ENCODE measurements at regions not wholly inside any gene's neighbourhood (a gene's known extent, or its start where the extent isn't known, plus 50 kb on each side); places are given as distances from the start of the nearest gene placed in this dataset.
"Not testable (repeated sequence)": the region's sequence is repeated elsewhere in the genome, so short reads cannot be mapped to it uniquely, and the experiment has no call there.

- Mint-ChIP-seq H3K4me3 (no peak overlapping the region), H3K27ac (no peak overlapping the region), H3K27me3 (peaks cover 6% of the 10 kb centered on the region), H3K4me1 (no peaks in the 10 kb centered on the region), H3K36me3 (ENCODE audit: low read depth) (no peaks in the 10 kb centered on the region), H3K9me3 (no peaks in the 10 kb centered on the region)
- no peak for ATAC-seq (replicated peaks)
Measured at GRCh38 chr1:10880063-10880462, 83.6 kb upstream of the CASZ1 start.

- no peaks in the 10 kb centered on the region for H3K36me3 Mint-ChIP-seq (ENCODE audit: low read depth)
- no peak for ATAC-seq (replicated peaks)
- H3K27ac Mint-ChIP-seq, result no peak overlapping the region
- no peak overlapping the region for H3K4me3 Mint-ChIP-seq
- H3K9me3 Mint-ChIP-seq, result no peaks in the 10 kb centered on the region
- peaks cover 6% of the 10 kb centered on the region for H3K27me3 Mint-ChIP-seq
- no peaks in the 10 kb centered on the region for H3K4me1 Mint-ChIP-seq
Measured at GRCh38 chr1:10881046-10881445, 84.6 kb upstream of the CASZ1 start.

- Mint-ChIP-seq H3K9me3 (no peaks in the 10 kb centered on the region), H3K4me1 (no peaks in the 10 kb centered on the region), H3K4me3 (no peak overlapping the region), H3K27ac (no peak overlapping the region), H3K36me3 (ENCODE audit: low read depth) (no peaks in the 10 kb centered on the region), H3K27me3 (peaks cover 9% of the 10 kb centered on the region)
- ATAC-seq (replicated peaks), result no peak
Measured at GRCh38 chr1:10882069-10882468, 85.6 kb upstream of the CASZ1 start.

- not testable (repeated sequence) for ATAC-seq (replicated peaks); H3K9me3 Mint-ChIP-seq; H3K27ac Mint-ChIP-seq; H3K36me3 Mint-ChIP-seq (ENCODE audit: low read depth); H3K4me3 Mint-ChIP-seq; H3K4me1 Mint-ChIP-seq
- peaks cover 30% of the 10 kb centered on the region for H3K27me3 Mint-ChIP-seq
Measured at GRCh38 chr1:10887032-10887431, 90.6 kb upstream of the CASZ1 start.

GRCh38 chr1:10888291-10888690 is 91.8 kb upstream of the CASZ1 start:
- H3K4me1 Mint-ChIP-seq, result no peaks in the 10 kb centered on the region
- peaks cover 35% of the 10 kb centered on the region for H3K27me3 Mint-ChIP-seq
- H3K4me3 Mint-ChIP-seq, result no peak overlapping the region
- H3K9me3 Mint-ChIP-seq, result no peaks in the 10 kb centered on the region
- no peak overlapping the region for H3K27ac Mint-ChIP-seq
- no peaks in the 10 kb centered on the region for H3K36me3 Mint-ChIP-seq (ENCODE audit: low read depth)
- ATAC-seq (replicated peaks), result no peak

GRCh38 chr1:10888791-10889649 is 92.6 kb upstream of the CASZ1 start:
- no peak overlapping the region for H3K27ac Mint-ChIP-seq
- H3K4me1 Mint-ChIP-seq, result no peaks in the 10 kb centered on the region
- ATAC-seq (replicated peaks), result no peak
- H3K9me3 Mint-ChIP-seq, result no peaks in the 10 kb centered on the region
- H3K36me3 Mint-ChIP-seq (ENCODE audit: low read depth), result no peaks in the 10 kb centered on the region
- H3K4me3 Mint-ChIP-seq, result no peak overlapping the region
- peaks cover 35% of the 10 kb centered on the region for H3K27me3 Mint-ChIP-seq

GRCh38 chr1:10889650-10890353 is 93.4 kb upstream of the CASZ1 start:
- no peak for ATAC-seq (replicated peaks)
- Mint-ChIP-seq H3K27me3 (peaks cover 35% of the 10 kb centered on the region), H3K4me1 (no peaks in the 10 kb centered on the region), H3K36me3 (ENCODE audit: low read depth) (no peaks in the 10 kb centered on the region), H3K9me3 (no peaks in the 10 kb centered on the region), H3K27ac (no peak overlapping the region), H3K4me3 (no peak overlapping the region)

- Mint-ChIP-seq H3K27ac (no peak overlapping the region), H3K4me3 (no peak overlapping the region)
Measured at GRCh38 chr1:10890491-10891071, 94.1 kb upstream of the CASZ1 start.

GRCh38 chr1:10891091-10891490 is 94.6 kb upstream of the CASZ1 start:
- no peak overlapping the region for H3K27ac Mint-ChIP-seq
- H3K9me3 Mint-ChIP-seq, result no peaks in the 10 kb centered on the region
- no peaks in the 10 kb centered on the region for H3K36me3 Mint-ChIP-seq (ENCODE audit: low read depth)
- no peaks in the 10 kb centered on the region for H3K4me1 Mint-ChIP-seq
- peaks cover 35% of the 10 kb centered on the region for H3K27me3 Mint-ChIP-seq
- ATAC-seq (replicated peaks), result no peak
- H3K4me3 Mint-ChIP-seq, result no peak overlapping the region

More at GRCh38 chr1:10890491-10891071, 94.1 kb upstream of the CASZ1 start:
- no peaks in the 10 kb centered on the region for H3K36me3 Mint-ChIP-seq (ENCODE audit: low read depth)
- H3K27me3 Mint-ChIP-seq, result peaks cover 35% of the 10 kb centered on the region
- no peaks in the 10 kb centered on the region for H3K4me1 Mint-ChIP-seq
- no peak for ATAC-seq (replicated peaks)
- no peaks in the 10 kb centered on the region for H3K9me3 Mint-ChIP-seq

GRCh38 chr1:10892138-10893065 is 96.0 kb upstream of the CASZ1 start:
- Mint-ChIP-seq H3K4me3 (no peak overlapping the region), H3K4me1 (no peaks in the 10 kb centered on the region), H3K9me3 (no peaks in the 10 kb centered on the region), H3K36me3 (ENCODE audit: low read depth) (no peaks in the 10 kb centered on the region), H3K27me3 (peaks cover 31% of the 10 kb centered on the region), H3K27ac (no peak overlapping the region)
- no peak for ATAC-seq (replicated peaks)

GRCh38 chr1:10895621-10896020 is 99.2 kb upstream of the CASZ1 start:
- Mint-ChIP-seq H3K4me3 (no peak overlapping the region), H3K4me1 (no peaks in the 10 kb centered on the region), H3K9me3 (no peaks in the 10 kb centered on the region), H3K36me3 (ENCODE audit: low read depth) (no peaks in the 10 kb centered on the region), H3K27me3 (peaks cover 21% of the 10 kb centered on the region), H3K27ac (no peak overlapping the region)
- no peak for ATAC-seq (replicated peaks)

- Mint-ChIP-seq H3K4me3 (no peak overlapping the region), H3K36me3 (ENCODE audit: low read depth) (no peaks in the 10 kb centered on the region), H3K27me3 (peaks cover 12% of the 10 kb centered on the region), H3K4me1 (no peaks in the 10 kb centered on the region), H3K27ac (no peak overlapping the region), H3K9me3 (no peaks in the 10 kb centered on the region)
- ATAC-seq (replicated peaks), result no peak
Measured at GRCh38 chr1:10896673-10897072, 100.2 kb upstream of the CASZ1 start.

GRCh38 chr1:10897321-10897980 is 101.0 kb upstream of the CASZ1 start:
- H3K27ac Mint-ChIP-seq, result no peak overlapping the region
- H3K4me3 Mint-ChIP-seq, result no peak overlapping the region
- no peaks in the 10 kb centered on the region for H3K4me1 Mint-ChIP-seq
- no peak for ATAC-seq (replicated peaks)
- H3K27me3 Mint-ChIP-seq, result peaks cover 7% of the 10 kb centered on the region
- no peaks in the 10 kb centered on the region for H3K36me3 Mint-ChIP-seq (ENCODE audit: low read depth)
- no peaks in the 10 kb centered on the region for H3K9me3 Mint-ChIP-seq

Data from activated T-helper 17 cell treated with anti-CD3 and anti-CD28 coated beads, Interleukin-2, amount 50 U/mL, for 72 hours (primary cell).